Kidney (tissue), 13 donors: ENCODE measurements at regions not wholly inside any gene's neighbourhood (a gene's known extent, or its start where the extent isn't known, plus 50 kb on each side); places are given as distances from the start of the nearest gene placed in this dataset.

Experiments used
- DNase-seq, 5 donors: peaks; one replicate each; pipeline ENCODE4 v3.0.0-alpha.2; 2013 to 2020
- FAIRE-seq: peaks from 2 replicates; lab custom pipeline; 2012; peaks lifted over from hg19 to GRCh38; lab: Jason Lieb, UNC
- H3K27ac ChIP-seq, 2 donors: one replicate each; pipeline ENCODE4 v1.7.0; 2013; ENCODE audit warnings: low read depth in 2 of 2, low read length in 2 of 2, inconsistent platforms in 1 of 2
- H3K27me3 ChIP-seq: one replicate; pipeline ENCODE4 v1.7.1; 2013; ENCODE audit warnings: low read length, inconsistent platforms; ENCODE audit not compliant: control insufficient read depth, insufficient read depth
- H3K36me3 ChIP-seq, 3 donors: one replicate each; pipeline versions ENCODE4 v1.7.0 to v1.7.1; 2013; ENCODE audit warnings: low read length in 3 of 3, control low read depth in 1 of 3, inconsistent platforms in 1 of 3; ENCODE audit not compliant: insufficient read depth in 3 of 3, control insufficient read depth in 2 of 3
- H3K4me1 ChIP-seq, 3 donors: one replicate each; pipeline versions ENCODE4 v1.7.0 to v1.7.1; 2013; ENCODE audit warnings: low read length in 3 of 3, inconsistent platforms in 1 of 3, low read depth in 1 of 3; ENCODE audit not compliant: control insufficient read depth in 2 of 3, insufficient read depth in 2 of 3
- H3K4me3 ChIP-seq, 3 donors: one replicate each; pipeline versions ENCODE4 v1.7.0 to v1.8.1; 2013; ENCODE audit warnings: low read length in 3 of 3, control low read depth in 1 of 3, inconsistent platforms in 1 of 3
- H3K9ac ChIP-seq, 3 donors: one replicate each; pipeline versions ENCODE4 v1.7.0 to v1.7.1; 2013; ENCODE audit warnings: low read length in 3 of 3, control low read depth in 1 of 3, inconsistent platforms in 1 of 3
- H3K9me3 ChIP-seq, 3 donors: one replicate each; pipeline versions ENCODE4 v1.7.0 to v1.7.1; 2013; ENCODE audit warnings: low read length in 3 of 3, control low read depth in 1 of 3, inconsistent platforms in 1 of 3; ENCODE audit not compliant: control insufficient read depth in 2 of 3, insufficient read depth in 1 of 3
- CTCF ChIP-seq: IDR thresholded peaks from 3 replicates; pipeline ENCODE4 v1.5.1; 2012; ENCODE audit warnings: mild to moderate bottlenecking, moderate library complexity, borderline replicate concordance; ENCODE audit not compliant: insufficient read depth; ENCODE audit errors: extremely low read depth
- intact Hi-C: fragments of 100-400 bp; cut with DNase I; formaldehyde crosslinking; loops from one replicate; pipeline ENCODE4 v1.11.1; 2022
- donor health status: control.
- donor health status: control.
- donor health status: control.
- donor health status: control.
- donor health status: control.
- donor health status: DM: yes; HTN: yes; CAD: no.
- donor health status: Normal renal cell carcinoma (clear cell type).

GRCh38 chr15:95468820-95469219 is 861.7 kb upstream of the NR2F2 start:
- H3K9me3 ChIP-seq, result no peaks in the 10 kb centered on the region
- TF ChIP-seq CTCF, result no peak
- DNase-seq, result peak in 4 of 5 donors; percentile 41 to 64 (median 60)
- FAIRE-seq, result no peak
- no peaks in the 10 kb centered on the region for H3K36me3 ChIP-seq
- peaks cover 0 to 15% (median 0%) of the 10 kb centered on the region in 3 donors for H3K4me1 ChIP-seq
- no peaks in the 10 kb centered on the region for H3K27me3 ChIP-seq
- H3K4me3 ChIP-seq, result no peak overlapping the region
- H3K9ac ChIP-seq, result no peak overlapping the region
- peak overlapping the region; percentile 5 to 61 for H3K27ac ChIP-seq
- intact Hi-C loops, result no loop called here

GRCh38 chr15:95469496-95470000 is 861.0 kb upstream of the NR2F2 start:
- FAIRE-seq (no peak), DNase-seq (no peak)
- peaks cover 0 to 15% (median 0%) of the 10 kb centered on the region in 3 donors for H3K4me1 ChIP-seq
- peak overlapping the region in 1 of 3 donors; percentile 3 for H3K9ac ChIP-seq
- H3K27ac ChIP-seq, result no peak overlapping the region
- TF ChIP-seq CTCF, result no peak
- H3K36me3 ChIP-seq, result no peaks in the 10 kb centered on the region
- no peaks in the 10 kb centered on the region for H3K9me3 ChIP-seq
- intact Hi-C loops, result no loop called here
- no peaks in the 10 kb centered on the region for H3K27me3 ChIP-seq
- H3K4me3 ChIP-seq, result no peak overlapping the region

GRCh38 chr15:95470529-95470928 is 860.0 kb upstream of the NR2F2 start:
- Histone ChIP-seq H3K9me3 (no peaks in the 10 kb centered on the region), H3K4me3 (no peak overlapping the region), H3K36me3 (no peaks in the 10 kb centered on the region), H3K4me1 (peaks cover 0 to 15% (median 0%) of the 10 kb centered on the region in 3 donors), H3K27ac (peak overlapping the region in 1 of 2 donors; percentile 32), H3K9ac (no peak overlapping the region), H3K27me3 (no peaks in the 10 kb centered on the region)
- TF ChIP-seq CTCF, result no peak
- FAIRE-seq (no peak), DNase-seq (no peak)
- intact Hi-C loops, result no loop called here
